SK-N-SH (cell line): ENCODE measurements at regions not wholly inside any gene's neighbourhood (a gene's known extent, or its start where the extent isn't known, plus 50 kb on each side); places are given as distances from the start of the nearest gene placed in this dataset.

ENCODE experiments used
- CTCF ChIA-PET: fragments of 300-600, 350-600 bp; formaldehyde crosslinking; extraction: SDS; loops from one replicate; lab custom pipeline; 2021; lab: Yijun Ruan, JAX
- POLR2A ChIA-PET: fragments of 350-600 bp; sonication (Branson Sonifier 250); formaldehyde crosslinking; extraction: SDS; loops from one replicate; lab custom pipeline; 2020; ENCODE audit warnings: antibody characterized with exemption, inconsistent platforms; lab: Yijun Ruan, JAX
- DNase-seq: peaks from one replicate; pipeline ENCODE4 v3.0.0; 2012
- H2AFZ ChIP-seq: fragments of 200-600 bp; sonication (generic); 2 replicates; pipeline ENCODE4 v1.8.1; 2016; ENCODE audit warnings: antibody characterized with exemption, mild to moderate bottlenecking, low read depth
- H3F3A ChIP-seq: fragments of 200-600 bp; sonication (generic); replicated peaks from 2 replicates; pipeline ENCODE3; 2016; ENCODE audit warnings: antibody characterized with exemption, mild to moderate bottlenecking; ENCODE audit not compliant: insufficient read depth
- H3K27ac ChIP-seq, 2 experiments: fragments of 200-500 bp in 1 of 2; fragments of 200-600 bp in 1 of 2; sonication (Bioruptor generic) in 1 of 2; sonication (generic), shearing (Covaris generic) in 1 of 2; 2 replicates each; pipeline versions ENCODE4 v1.5.1 to v1.6.1; 2014 to 2016; ENCODE audit warnings: low read depth in 2 of 2, inconsistent platforms in 1 of 2, low read length in 1 of 2, mild to moderate bottlenecking in 1 of 2, mixed read lengths in 1 of 2
- H3K27me3 ChIP-seq: fragments of 200-600 bp; sonication (generic), shearing (Covaris generic); 2 replicates; pipeline ENCODE4 v1.6.1; 2016; ENCODE audit warnings: mixed run types; ENCODE audit not compliant: insufficient read depth
- H3K36me3 ChIP-seq, 2 experiments: fragments of 200-500 bp in 1 of 2; fragments of 200-600 bp in 1 of 2; sonication (Bioruptor generic) in 1 of 2; sonication (generic) in 1 of 2; replicated peaks in 1 of 2; 2 replicates each; pipeline versions ENCODE3 to v1.5.1; 2014 to 2016; ENCODE audit warnings: low read length in 1 of 2, mild to moderate bottlenecking in 1 of 2; ENCODE audit not compliant: insufficient read depth in 2 of 2, control insufficient read depth in 1 of 2
- H3K4me1 ChIP-seq, 2 experiments: fragments of 200-500 bp in 1 of 2; fragments of 200-600 bp in 1 of 2; sonication (Bioruptor generic) in 1 of 2; sonication (generic), shearing (Covaris generic) in 1 of 2; 2 replicates each; pipeline versions ENCODE4 v1.5.1 to v1.6.1; 2014 to 2016; ENCODE audit warnings: low read depth in 1 of 2, low read length in 1 of 2, mixed run types in 1 of 2; ENCODE audit not compliant: insufficient read depth in 2 of 2, control insufficient read depth in 1 of 2
- H3K4me2 ChIP-seq: fragments of 200-600 bp; sonication (generic), shearing (Covaris generic); 2 replicates; pipeline ENCODE4 v1.6.1; 2017; ENCODE audit warnings: mixed run types
- H3K4me3 ChIP-seq, 2 experiments: fragments of 200-500 bp in 1 of 2; fragments of 200-600 bp in 1 of 2; sonication (Bioruptor generic) in 1 of 2; sonication (generic), shearing (Covaris generic) in 1 of 2; 2 replicates each; pipeline versions ENCODE4 v1.5.1 to v1.8.1; 2014 to 2016; ENCODE audit warnings: low read depth in 2 of 2, inconsistent platforms in 1 of 2, low read length in 1 of 2, mild to moderate bottlenecking in 1 of 2, mixed read lengths in 1 of 2, moderate library complexity in 1 of 2
- H3K79me2 ChIP-seq: fragments of 200-600 bp; sonication (generic); 2 replicates; pipeline ENCODE4 v1.8.1; 2017; ENCODE audit warnings: mild to moderate bottlenecking; ENCODE audit not compliant: insufficient read depth
- H3K9ac ChIP-seq: fragments of 200-600 bp; sonication (generic); 2 replicates; pipeline ENCODE4 v1.6.1; 2017; ENCODE audit warnings: mixed run types
- H3K9me2 ChIP-seq: fragments of 200-600 bp; sonication (generic); 2 replicates; pipeline ENCODE4 v1.6.1; 2017; ENCODE audit warnings: mixed run types
- H3K9me3 ChIP-seq: fragments of 200-600 bp; sonication (generic); 2 replicates; pipeline ENCODE4 v1.6.1; 2017; ENCODE audit warnings: mixed run types, mild to moderate bottlenecking, moderate library complexity
- H4K20me1 ChIP-seq: fragments of 200-600 bp; sonication (generic); 2 replicates; pipeline ENCODE4 v1.6.1; 2017; ENCODE audit warnings: mild to moderate bottlenecking, mixed run types; ENCODE audit not compliant: insufficient read depth
- CHD2 ChIP-seq: fragments of 150-350 bp; IDR thresholded peaks from 2 replicates; pipeline ENCODE4 v1.6.1; 2018; ENCODE audit warnings: low read length; ENCODE audit not compliant: partially characterized antibody
- ELF1 ChIP-seq: IDR thresholded peaks from 2 replicates; pipeline ENCODE4 v1.4.0; 2012
- EP300 ChIP-seq, 2 experiments: IDR thresholded peaks; 2 replicates each; pipeline versions ENCODE4 v1.4.0 to v1.6.1; 2012; ENCODE audit warnings: borderline replicate concordance in 1 of 2, low read depth in 1 of 2, low read length in 1 of 2
- EZH2phosphoT487 ChIP-seq: fragments of 200-600 bp; sonication (generic); IDR thresholded peaks from 2 replicates; pipeline ENCODE4 v1.6.1; 2017; ENCODE audit warnings: low read depth, mixed run types, mild to moderate bottlenecking, antibody characterized with exemption, moderate library complexity, borderline replicate concordance
- FOSL2 ChIP-seq: IDR thresholded peaks from 2 replicates; pipeline ENCODE4 v1.4.0; 2012; ENCODE audit warnings: low read depth, mild to moderate bottlenecking, moderate library complexity, borderline replicate concordance
- GABPA ChIP-seq: IDR thresholded peaks from 2 replicates; pipeline ENCODE4 v1.4.0; 2012; ENCODE audit warnings: low read depth, mild to moderate bottlenecking
- JUND ChIP-seq: IDR thresholded peaks from 2 replicates; pipeline ENCODE4 v1.4.0; 2012
- MEF2A ChIP-seq: IDR thresholded peaks from 2 replicates; pipeline ENCODE4 v1.4.0; 2012; ENCODE audit warnings: low read depth, borderline replicate concordance
- MXI1 ChIP-seq: IDR thresholded peaks from 2 replicates; pipeline ENCODE4 v1.6.1; 2012; ENCODE audit warnings: mild to moderate bottlenecking, low read depth, low read length, improper control_type of control experiment
- NFIC ChIP-seq: IDR thresholded peaks from 2 replicates; pipeline ENCODE4 v1.4.0; 2012; ENCODE audit warnings: borderline replicate concordance
- RAD21 ChIP-seq: IDR thresholded peaks from 2 replicates; pipeline ENCODE4 v1.6.1; 2012; ENCODE audit warnings: mild to moderate bottlenecking, low read length
- RCOR1 ChIP-seq: fragments of 150-350 bp; IDR thresholded peaks from 2 replicates; pipeline ENCODE4 v1.6.1; 2017; ENCODE audit warnings: antibody characterized with exemption, low read length
- RFX5 ChIP-seq: IDR thresholded peaks from 2 replicates; pipeline ENCODE4 v1.6.1; 2012; ENCODE audit warnings: mild to moderate bottlenecking, improper control_type of control experiment, low read length
- RXRA ChIP-seq: IDR thresholded peaks from 2 replicates; pipeline ENCODE4 v1.4.0; 2012; ENCODE audit warnings: low read depth, mild to moderate bottlenecking, borderline replicate concordance
- SMC3 ChIP-seq: IDR thresholded peaks from 2 replicates; pipeline ENCODE4 v1.6.1; 2012; ENCODE audit warnings: low read depth, low read length, improper control_type of control experiment
- TAF1 ChIP-seq: IDR thresholded peaks from 2 replicates; pipeline ENCODE4 v1.6.1; 2012; ENCODE audit warnings: low read depth, mild to moderate bottlenecking, low read length, moderate library complexity, borderline replicate concordance
- TCF12 ChIP-seq: IDR thresholded peaks from 2 replicates; pipeline ENCODE4 v1.4.0; 2012
- WGBS: methylation state at CpG from one replicate; pipeline ENCODE4 v1.1.6; 2017; ENCODE audit warnings: low lambda C conversion rate; 5-methylcytosine and 5-hydroxymethylcytosine counted together
- TF ChIP-seq, protein P1 (sequence below): fragments of 150-350 bp; IDR thresholded peaks from 2 replicates; pipeline ENCODE4 v1.6.1; 2017; ENCODE audit warnings: antibody characterized with exemption, low read length, low read depth, borderline replicate concordance
- TF ChIP-seq, protein P2 (sequence below): IDR thresholded peaks from 2 replicates; pipeline ENCODE4 v1.4.0; 2012; ENCODE audit warnings: low read depth, borderline replicate concordance
- TF ChIP-seq, protein P3 (sequence below): IDR thresholded peaks from 2 replicates; pipeline ENCODE4 v1.4.0; 2012; ENCODE audit warnings: low read depth
- TF ChIP-seq, protein P4 (sequence below): IDR thresholded peaks from 2 replicates; pipeline ENCODE4 v1.4.0; 2012; ENCODE audit warnings: low read depth, borderline replicate concordance

DNA sequence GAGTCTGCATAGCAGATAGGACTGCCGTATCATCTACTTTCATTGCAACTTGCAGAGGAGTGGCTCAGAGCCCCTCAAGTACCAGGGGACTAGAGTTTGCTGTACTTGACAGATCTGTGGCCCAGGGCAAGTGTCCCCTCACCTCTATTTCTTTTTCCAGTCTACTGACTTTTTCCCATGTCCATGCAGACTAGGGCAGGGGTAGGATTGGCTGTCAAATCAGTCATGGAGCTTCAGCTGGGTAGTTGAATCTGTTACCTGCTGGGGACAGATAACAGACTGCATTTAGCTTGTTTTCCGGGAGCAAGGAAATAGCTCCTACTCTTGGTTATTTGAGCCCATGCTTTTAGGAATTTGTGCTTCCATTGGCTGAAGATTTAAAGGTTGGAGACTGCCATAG lies 121.0 kb upstream of the CDK13 start (continued):
- TF ChIP-seq, protein P1, sequence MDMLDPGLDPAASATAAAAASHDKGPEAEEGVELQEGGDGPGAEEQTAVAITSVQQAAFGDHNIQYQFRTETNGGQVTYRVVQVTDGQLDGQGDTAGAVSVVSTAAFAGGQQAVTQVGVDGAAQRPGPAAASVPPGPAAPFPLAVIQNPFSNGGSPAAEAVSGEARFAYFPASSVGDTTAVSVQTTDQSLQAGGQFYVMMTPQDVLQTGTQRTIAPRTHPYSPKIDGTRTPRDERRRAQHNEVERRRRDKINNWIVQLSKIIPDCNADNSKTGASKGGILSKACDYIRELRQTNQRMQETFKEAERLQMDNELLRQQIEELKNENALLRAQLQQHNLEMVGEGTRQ: no peak
- no peak for TF ChIP-seq MXI1

DNA sequence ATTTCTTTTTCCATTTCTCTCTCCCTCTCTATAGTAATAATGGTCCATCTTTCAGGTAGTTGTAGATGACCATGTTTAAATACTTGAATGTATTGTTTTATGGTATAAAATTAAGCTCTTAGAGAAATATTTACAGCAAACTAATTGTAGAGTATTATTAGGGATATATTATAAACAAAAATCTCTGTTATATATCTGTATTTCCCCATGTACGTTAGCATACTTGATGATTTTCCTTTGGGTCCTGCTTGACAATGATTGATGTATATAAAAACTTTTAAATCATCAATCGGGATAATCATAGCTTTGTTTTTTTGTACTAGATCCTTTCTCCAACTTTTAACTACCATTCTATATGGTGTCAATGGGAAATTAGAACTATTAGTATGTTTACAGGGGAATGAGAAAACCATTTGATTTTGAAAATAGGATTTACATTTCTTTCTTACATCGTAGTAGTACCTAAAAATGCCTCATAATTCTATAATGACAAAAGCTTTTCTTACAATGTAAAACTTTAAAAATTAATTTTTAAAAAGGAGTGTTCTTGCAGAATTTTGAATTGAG lies 117.5 kb upstream of the CDK13 start:
- Histone ChIP-seq H3K27ac (no peak overlapping the region), H3K36me3 (no peaks in the 10 kb centered on the region), H3K9me2 (no peaks in the 10 kb centered on the region), H3K27me3 (peaks cover 4% of the 10 kb centered on the region; the same call in 1 of the 2 replicates), H2AFZ (no peak overlapping the region), H3K4me2 (no peak overlapping the region), H4K20me1 (no peaks in the 10 kb centered on the region), H3K9me3 (no peaks in the 10 kb centered on the region), H3K9ac (no peak overlapping the region), H3K4me3 (no peak overlapping the region; a peak in 1 of 4 replicates), H3F3A (no peaks in the 10 kb centered on the region), H3K4me1 (peaks cover 0 to 2% of the 10 kb centered on the region in 2 experiments; a peak in 2 of 4 replicates), H3K79me2 (no peaks in the 10 kb centered on the region)
- ChIA-PET CTCF (interaction anchor here (1.2 to 1.7 kb wide), 3 partner anchors 13 to 252 kb away, joined by 3 to 7 read pairs (median 3); no protein-coding TSS in a partner anchor), POLR2A (no interaction called here)
- DNase-seq: no peak
- TF ChIP-seq, protein P2, sequence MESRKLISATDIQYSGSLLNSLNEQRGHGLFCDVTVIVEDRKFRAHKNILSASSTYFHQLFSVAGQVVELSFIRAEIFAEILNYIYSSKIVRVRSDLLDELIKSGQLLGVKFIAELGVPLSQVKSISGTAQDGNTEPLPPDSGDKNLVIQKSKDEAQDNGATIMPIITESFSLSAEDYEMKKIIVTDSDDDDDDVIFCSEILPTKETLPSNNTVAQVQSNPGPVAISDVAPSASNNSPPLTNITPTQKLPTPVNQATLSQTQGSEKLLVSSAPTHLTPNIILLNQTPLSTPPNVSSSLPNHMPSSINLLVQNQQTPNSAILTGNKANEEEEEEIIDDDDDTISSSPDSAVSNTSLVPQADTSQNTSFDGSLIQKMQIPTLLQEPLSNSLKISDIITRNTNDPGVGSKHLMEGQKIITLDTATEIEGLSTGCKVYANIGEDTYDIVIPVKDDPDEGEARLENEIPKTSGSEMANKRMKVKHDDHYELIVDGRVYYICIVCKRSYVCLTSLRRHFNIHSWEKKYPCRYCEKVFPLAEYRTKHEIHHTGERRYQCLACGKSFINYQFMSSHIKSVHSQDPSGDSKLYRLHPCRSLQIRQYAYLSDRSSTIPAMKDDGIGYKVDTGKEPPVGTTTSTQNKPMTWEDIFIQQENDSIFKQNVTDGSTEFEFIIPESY: no peak
- no peak for TF ChIP-seq NFIC
- TF ChIP-seq RFX5: no peak
- no peak for TF ChIP-seq EZH2phosphoT487
- TF ChIP-seq, protein P1: no peak
- no peak for TF ChIP-seq RXRA
- no peak for TF ChIP-seq TAF1
- TF ChIP-seq ELF1: no peak
- TF ChIP-seq RAD21: no peak
- TF ChIP-seq GABPA: no peak
- no peak for TF ChIP-seq SMC3
- TF ChIP-seq, protein P3, sequence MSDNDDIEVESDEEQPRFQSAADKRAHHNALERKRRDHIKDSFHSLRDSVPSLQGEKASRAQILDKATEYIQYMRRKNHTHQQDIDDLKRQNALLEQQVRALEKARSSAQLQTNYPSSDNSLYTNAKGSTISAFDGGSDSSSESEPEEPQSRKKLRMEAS: no peak
- no peak for TF ChIP-seq CHD2
- no peak for TF ChIP-seq JUND
- no peak for TF ChIP-seq RCOR1
- no peak for TF ChIP-seq FOSL2
- TF ChIP-seq, protein P4, sequence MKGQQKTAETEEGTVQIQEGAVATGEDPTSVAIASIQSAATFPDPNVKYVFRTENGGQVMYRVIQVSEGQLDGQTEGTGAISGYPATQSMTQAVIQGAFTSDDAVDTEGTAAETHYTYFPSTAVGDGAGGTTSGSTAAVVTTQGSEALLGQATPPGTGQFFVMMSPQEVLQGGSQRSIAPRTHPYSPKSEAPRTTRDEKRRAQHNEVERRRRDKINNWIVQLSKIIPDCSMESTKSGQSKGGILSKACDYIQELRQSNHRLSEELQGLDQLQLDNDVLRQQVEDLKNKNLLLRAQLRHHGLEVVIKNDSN: no peak
- TF ChIP-seq EP300 (IDR thresholded peaks at IDR 0.05; ENCODE audit: borderline replicate concordance in 1 of 2, low read depth in 1 of 2, low read length in 1 of 2): no peak
- TF ChIP-seq MEF2A: no peak
- TF ChIP-seq TCF12: no peak
- 32% methylated on average over 3 of the region's 3 CpGs for WGBS
